Smooth muscle cell (in vitro differentiated cells): ENCODE measurements at regions not wholly inside any gene's neighbourhood (a gene's known extent, or its start where the extent isn't known, plus 50 kb on each side); places are given as distances from the start of the nearest gene placed in this dataset.

Source experiments
- DNase-seq: peaks from one replicate; lab custom pipeline; 2025; ENCODE audit not compliant: unreplicated experiment; lab: John Stamatoyannopoulos, UW
- H2AFZ ChIP-seq: fragments of 200-600 bp; sonication (generic); 2 replicates; pipeline ENCODE4 v1.6.0; 2016; ENCODE audit warnings: antibody characterized with exemption, low read depth, mild to moderate bottlenecking
- H3F3A ChIP-seq: fragments of 200-600 bp; sonication (generic); 2 replicates; pipeline ENCODE4 v1.6.0; 2017; ENCODE audit warnings: antibody characterized with exemption, low read depth
- H3K27ac ChIP-seq: fragments of 200-600 bp; sonication (generic); 2 replicates; pipeline ENCODE4 v1.5.1; 2016; ENCODE audit warnings: low read depth, mild to moderate bottlenecking
- H3K27me3 ChIP-seq: fragments of 200-600 bp; sonication (generic); 2 replicates; pipeline ENCODE4 v1.6.1; 2016; ENCODE audit warnings: low read depth, mild to moderate bottlenecking
- H3K36me3 ChIP-seq: fragments of 200-600 bp; sonication (generic); 2 replicates; pipeline ENCODE4 v1.5.1; 2016; ENCODE audit warnings: low read depth
- H3K4me1 ChIP-seq: fragments of 200-600 bp; sonication (generic); 2 replicates; pipeline ENCODE4 v1.5.1; 2016; ENCODE audit warnings: low read depth
- H3K4me2 ChIP-seq: fragments of 200-600 bp; sonication (generic); 2 replicates; pipeline ENCODE4 v1.6.0; 2016; ENCODE audit warnings: mild to moderate bottlenecking
- H3K4me3 ChIP-seq: fragments of 200-600 bp; sonication (generic); 2 replicates; pipeline ENCODE4 v1.5.1; 2016; ENCODE audit warnings: mild to moderate bottlenecking
- H3K79me2 ChIP-seq: fragments of 200-600 bp; sonication (generic); 2 replicates; pipeline ENCODE4 v1.6.0; 2016; ENCODE audit warnings: low read depth, mild to moderate bottlenecking
- H3K9ac ChIP-seq: fragments of 200-600 bp; sonication (generic); 2 replicates; pipeline ENCODE4 v1.6.0; 2016; ENCODE audit warnings: low read depth
- H3K9me3 ChIP-seq: fragments of 200-600 bp; sonication (generic); replicated peaks from 2 replicates; pipeline ENCODE4 v1.5.1; 2016; ENCODE audit warnings: low read depth
- H4K20me1 ChIP-seq: fragments of 200-600 bp; sonication (generic); 2 replicates; pipeline ENCODE4 v1.6.0; 2016; ENCODE audit warnings: low read depth
- WGBS: methylation state at CpG from one replicate; pipeline ENCODE4 v1.1.7; 2016; ENCODE audit warnings: low lambda C conversion rate; 5-methylcytosine and 5-hydroxymethylcytosine counted together
- TF ChIP-seq, protein P1 (sequence below): fragments of 200-600 bp; sonication (generic); IDR thresholded peaks from 2 replicates; pipeline ENCODE4 v1.5.1; 2017; ENCODE audit warnings: borderline replicate concordance, mild to moderate bottlenecking, antibody characterized with exemption; ENCODE audit not compliant: insufficient read depth, poor library complexity, severe bottlenecking

DNA sequence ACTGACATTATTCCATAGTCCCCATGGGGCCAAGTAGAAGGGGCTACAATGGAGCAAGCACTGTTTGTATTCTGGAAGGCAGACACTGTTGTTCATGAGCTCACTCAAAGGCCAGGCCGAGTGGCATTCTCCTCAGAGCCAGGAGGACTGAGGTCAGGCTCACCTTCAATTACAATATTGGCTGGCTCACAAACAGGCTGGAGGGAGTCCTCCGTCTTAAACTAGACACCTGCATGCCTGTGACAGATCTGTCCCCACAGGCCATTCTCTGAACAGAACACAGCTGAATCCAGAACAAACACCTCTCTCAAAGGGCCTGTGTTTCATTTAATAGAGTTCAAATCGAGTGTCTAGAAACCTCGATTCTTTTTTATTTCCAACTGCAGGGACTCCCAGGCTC lies 347.4 kb upstream of the PPP2R3A start:
- no peaks in the 10 kb centered on the region for H3K4me1 ChIP-seq
- H3K9ac ChIP-seq, result no peak overlapping the region
- no peak overlapping the region for H3K4me3 ChIP-seq
- no peaks in the 10 kb centered on the region for H3K79me2 ChIP-seq
- no peaks in the 10 kb centered on the region for H3K9me3 ChIP-seq
- no peak overlapping the region for H2AFZ ChIP-seq
- H3K36me3 ChIP-seq, result no peaks in the 10 kb centered on the region
- no peak for DNase-seq
- H3K27ac ChIP-seq, result no peak overlapping the region
- WGBS, result 84% methylated on average over 4 of the region's 4 CpGs
- TF ChIP-seq, protein P1, sequence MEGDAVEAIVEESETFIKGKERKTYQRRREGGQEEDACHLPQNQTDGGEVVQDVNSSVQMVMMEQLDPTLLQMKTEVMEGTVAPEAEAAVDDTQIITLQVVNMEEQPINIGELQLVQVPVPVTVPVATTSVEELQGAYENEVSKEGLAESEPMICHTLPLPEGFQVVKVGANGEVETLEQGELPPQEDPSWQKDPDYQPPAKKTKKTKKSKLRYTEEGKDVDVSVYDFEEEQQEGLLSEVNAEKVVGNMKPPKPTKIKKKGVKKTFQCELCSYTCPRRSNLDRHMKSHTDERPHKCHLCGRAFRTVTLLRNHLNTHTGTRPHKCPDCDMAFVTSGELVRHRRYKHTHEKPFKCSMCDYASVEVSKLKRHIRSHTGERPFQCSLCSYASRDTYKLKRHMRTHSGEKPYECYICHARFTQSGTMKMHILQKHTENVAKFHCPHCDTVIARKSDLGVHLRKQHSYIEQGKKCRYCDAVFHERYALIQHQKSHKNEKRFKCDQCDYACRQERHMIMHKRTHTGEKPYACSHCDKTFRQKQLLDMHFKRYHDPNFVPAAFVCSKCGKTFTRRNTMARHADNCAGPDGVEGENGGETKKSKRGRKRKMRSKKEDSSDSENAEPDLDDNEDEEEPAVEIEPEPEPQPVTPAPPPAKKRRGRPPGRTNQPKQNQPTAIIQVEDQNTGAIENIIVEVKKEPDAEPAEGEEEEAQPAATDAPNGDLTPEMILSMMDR, result no peak
- no peaks in the 10 kb centered on the region for H3K27me3 ChIP-seq
- H3F3A ChIP-seq, result no peaks in the 10 kb centered on the region
- no peaks in the 10 kb centered on the region for H4K20me1 ChIP-seq
- no peak overlapping the region for H3K4me2 ChIP-seq

- TF ChIP-seq, protein P1, result no peak
- H3K4me3 ChIP-seq, result no peak overlapping the region
- 89% methylated on average over 3 of the region's 3 CpGs for WGBS
- no peaks in the 10 kb centered on the region for H3K79me2 ChIP-seq
- no peak overlapping the region for H3K27ac ChIP-seq
- H3K4me2 ChIP-seq, result no peak overlapping the region
- no peak for DNase-seq
- no peak overlapping the region for H3K9ac ChIP-seq
- H3K36me3 ChIP-seq, result no peaks in the 10 kb centered on the region
- H4K20me1 ChIP-seq, result no peaks in the 10 kb centered on the region
- no peaks in the 10 kb centered on the region for H3K9me3 ChIP-seq
- H3K4me1 ChIP-seq, result no peaks in the 10 kb centered on the region
- no peaks in the 10 kb centered on the region for H3F3A ChIP-seq
- H2AFZ ChIP-seq, result no peak overlapping the region
- H3K27me3 ChIP-seq, result no peaks in the 10 kb centered on the region
These were observed 344.2 kb upstream of the PPP2R3A start for GRCh38 chr3:135621184-135621920.

- H3K4me1 ChIP-seq, result no peaks in the 10 kb centered on the region
- H3K9me3 ChIP-seq, result no peaks in the 10 kb centered on the region
- H3K4me2 ChIP-seq, result no peak overlapping the region
- WGBS, result 86% methylated on average over 2 of the region's 2 CpGs
- H3K79me2 ChIP-seq, result no peaks in the 10 kb centered on the region
- TF ChIP-seq, protein P1, result no peak
- DNase-seq, result no peak
- H3K4me3 ChIP-seq, result no peak overlapping the region
- H3K9ac ChIP-seq, result no peak overlapping the region
- H3F3A ChIP-seq, result no peaks in the 10 kb centered on the region
- H4K20me1 ChIP-seq, result no peaks in the 10 kb centered on the region
- H3K27ac ChIP-seq, result no peak overlapping the region
- H3K36me3 ChIP-seq, result no peaks in the 10 kb centered on the region
- no peaks in the 10 kb centered on the region for H3K27me3 ChIP-seq
- no peak overlapping the region for H2AFZ ChIP-seq
These were observed 343.3 kb upstream of the PPP2R3A start for GRCh38 chr3:135622215-135622614.

GRCh38 chr3:135622656-135623055 lies 342.9 kb upstream of the PPP2R3A start:
- Histone ChIP-seq H3K79me2 (no peaks in the 10 kb centered on the region), H3K4me1 (no peaks in the 10 kb centered on the region), H2AFZ (no peak overlapping the region), H4K20me1 (no peaks in the 10 kb centered on the region), H3F3A (no peaks in the 10 kb centered on the region), H3K9me3 (no peaks in the 10 kb centered on the region), H3K27ac (no peak overlapping the region), H3K4me3 (no peak overlapping the region), H3K27me3 (no peaks in the 10 kb centered on the region), H3K36me3 (no peaks in the 10 kb centered on the region), H3K4me2 (no peak overlapping the region), H3K9ac (no peak overlapping the region)
- TF ChIP-seq, protein P1, result no peak
- DNase-seq, result no peak
